Activated CD8-positive, alpha-beta T cell treated with anti-CD3 and anti-CD28 coated beads for 36 hours (primary cell): ENCODE measurements at regions not wholly inside any gene's neighbourhood (a gene's known extent, or its start where the extent isn't known, plus 50 kb on each side); places are given as distances from the start of the nearest gene placed in this dataset.
A peak's percentile ranks its signal among the peaks of the same experiment; 100 is the strongest.

Experiments used
- ATAC-seq: fragments of 200-7000 bp; cut with Tn5 transposase; one replicate; pipeline ENCODE4 v1.10.0; 2021; ENCODE audit warnings: mild to moderate bottlenecking, moderate library complexity
- CTCF ChIA-PET: fragments of 350-600 bp; sonication (Branson Sonifier 250); formaldehyde crosslinking; loops from one replicate; lab custom pipeline; 2021; ENCODE audit warnings: antibody characterized with exemption; lab: Charles Lee
- POLR2A ChIA-PET: fragments of 350-600 bp; sonication (Branson Sonifier 250); formaldehyde crosslinking; loops from one replicate; lab custom pipeline; 2021; ENCODE audit warnings: antibody characterized with exemption; lab: Charles Lee
- DNase-seq: peaks from one replicate; pipeline ENCODE4 v3.0.0-alpha.2; 2020
- H3K27ac Mint-ChIP-seq: one replicate; pipeline ENCODE4 v1.8.0; 2021; ENCODE audit warnings: mild to moderate bottlenecking, mixed read lengths
- H3K27me3 Mint-ChIP-seq: one replicate; pipeline ENCODE4 v1.8.0; 2021; ENCODE audit warnings: mixed read lengths
- H3K36me3 Mint-ChIP-seq: one replicate; pipeline ENCODE4 v1.8.0; 2021; ENCODE audit warnings: low read depth, mixed read lengths
- H3K4me1 Mint-ChIP-seq: one replicate; pipeline ENCODE4 v1.8.0; 2021; ENCODE audit warnings: low read depth, mixed read lengths
- H3K4me3 Mint-ChIP-seq: one replicate; pipeline ENCODE4 v1.8.0; 2021; ENCODE audit warnings: mild to moderate bottlenecking, moderate library complexity, mixed read lengths
- H3K9me3 Mint-ChIP-seq: one replicate; pipeline ENCODE4 v1.8.0; 2021; ENCODE audit warnings: mixed read lengths
- CTCF ChIP-seq: fragments of 200-600 bp; IDR thresholded peaks from one replicate; pipeline ENCODE4 v1.8.0; 2022; ENCODE audit warnings: antibody characterized with exemption, mild to moderate bottlenecking
- intact Hi-C: fragments of 100-400 bp; cut with micrococcal nuclease; formaldehyde crosslinking; loops from one replicate; pipeline ENCODE4 v1.10.0; 2022

GRCh38 chr14:38128640-38129039 lies 79.1 kb upstream of the SSTR1 start:
- Mint-ChIP-seq H3K27ac (no peak overlapping the region), H3K36me3 (no peaks in the 10 kb centered on the region), H3K9me3 (no peaks in the 10 kb centered on the region), H3K4me1 (peaks cover 17% of the 10 kb centered on the region), H3K27me3 (no peaks in the 10 kb centered on the region), H3K4me3 (no peak overlapping the region)
- DNase-seq (no peak), ATAC-seq (no peak)
- intact Hi-C loops = no loop called here
- CTCF ChIA-PET = no interaction called here
- POLR2A ChIA-PET = no interaction called here
- TF ChIP-seq CTCF = no peak

- Mint-ChIP-seq H3K27ac (no peak overlapping the region), H3K36me3 (no peaks in the 10 kb centered on the region), H3K4me1 (peaks cover 17% of the 10 kb centered on the region), H3K9me3 (no peaks in the 10 kb centered on the region), H3K4me3 (no peak overlapping the region), H3K27me3 (no peaks in the 10 kb centered on the region)
- intact Hi-C loops = no loop called here
- ATAC-seq = peak; percentile 47
- POLR2A ChIA-PET = no interaction called here
- CTCF ChIA-PET = no interaction called here
- no peak for DNase-seq
- no peak for TF ChIP-seq CTCF
Observed at GRCh38 chr14:38129192-38129591, 78.5 kb upstream of the SSTR1 start.

- POLR2A ChIA-PET = no interaction called here
- no peak overlapping the region for H3K4me3 Mint-ChIP-seq
- H3K27ac Mint-ChIP-seq = peak overlapping the region; percentile 34
- no peak for TF ChIP-seq CTCF
- H3K36me3 Mint-ChIP-seq = no peaks in the 10 kb centered on the region
- H3K4me1 Mint-ChIP-seq = peaks cover 14% of the 10 kb centered on the region
- H3K27me3 Mint-ChIP-seq = no peaks in the 10 kb centered on the region
- DNase-seq (peak; percentile 40), ATAC-seq (peak; percentile 86)
- intact Hi-C loops = no loop called here
- H3K9me3 Mint-ChIP-seq = no peaks in the 10 kb centered on the region
- CTCF ChIA-PET = no interaction called here
Observed at GRCh38 chr14:38129705-38130104, 78.0 kb upstream of the SSTR1 start.

GRCh38 chr14:38134416-38135030 lies 73.2 kb upstream of the SSTR1 start:
- ChIA-PET POLR2A (no interaction called here), CTCF (no interaction called here)
- DNase-seq (no peak), ATAC-seq (no peak)
- Mint-ChIP-seq H3K4me3 (no peak overlapping the region), H3K9me3 (no peaks in the 10 kb centered on the region), H3K27me3 (no peaks in the 10 kb centered on the region), H3K4me1 (peaks cover 8% of the 10 kb centered on the region), H3K36me3 (no peaks in the 10 kb centered on the region), H3K27ac (no peak overlapping the region)
- intact Hi-C loops = no loop called here
- no peak for TF ChIP-seq CTCF

- no peak overlapping the region for H3K27ac Mint-ChIP-seq
- DNase-seq = no peak
- CTCF ChIA-PET = interaction anchor here (1.1 kb wide), 1 partner anchor 31 kb away, joined by 3 read pairs; no protein-coding TSS in a partner anchor
- no peaks in the 10 kb centered on the region for H3K27me3 Mint-ChIP-seq
- H3K36me3 Mint-ChIP-seq = no peaks in the 10 kb centered on the region
- no peak for ATAC-seq
- H3K4me1 Mint-ChIP-seq = peaks cover under 1% of the 10 kb centered on the region
- no peaks in the 10 kb centered on the region for H3K9me3 Mint-ChIP-seq
- no peak for TF ChIP-seq CTCF
- H3K4me3 Mint-ChIP-seq = no peak overlapping the region
- intact Hi-C loops = no loop called here
- POLR2A ChIA-PET = interaction anchor here (0.7 kb wide), 1 partner anchor 125 kb away, joined by 3 read pairs; no protein-coding TSS in a partner anchor
Observed at GRCh38 chr14:38135106-38135867, 72.4 kb upstream of the SSTR1 start.
